ENCODE measurements at regions not wholly inside any gene's neighbourhood (a gene's known extent, or its start where the extent isn't known, plus 50 kb on each side); places are given as distances from the start of the nearest gene placed in this dataset.

DNA sequence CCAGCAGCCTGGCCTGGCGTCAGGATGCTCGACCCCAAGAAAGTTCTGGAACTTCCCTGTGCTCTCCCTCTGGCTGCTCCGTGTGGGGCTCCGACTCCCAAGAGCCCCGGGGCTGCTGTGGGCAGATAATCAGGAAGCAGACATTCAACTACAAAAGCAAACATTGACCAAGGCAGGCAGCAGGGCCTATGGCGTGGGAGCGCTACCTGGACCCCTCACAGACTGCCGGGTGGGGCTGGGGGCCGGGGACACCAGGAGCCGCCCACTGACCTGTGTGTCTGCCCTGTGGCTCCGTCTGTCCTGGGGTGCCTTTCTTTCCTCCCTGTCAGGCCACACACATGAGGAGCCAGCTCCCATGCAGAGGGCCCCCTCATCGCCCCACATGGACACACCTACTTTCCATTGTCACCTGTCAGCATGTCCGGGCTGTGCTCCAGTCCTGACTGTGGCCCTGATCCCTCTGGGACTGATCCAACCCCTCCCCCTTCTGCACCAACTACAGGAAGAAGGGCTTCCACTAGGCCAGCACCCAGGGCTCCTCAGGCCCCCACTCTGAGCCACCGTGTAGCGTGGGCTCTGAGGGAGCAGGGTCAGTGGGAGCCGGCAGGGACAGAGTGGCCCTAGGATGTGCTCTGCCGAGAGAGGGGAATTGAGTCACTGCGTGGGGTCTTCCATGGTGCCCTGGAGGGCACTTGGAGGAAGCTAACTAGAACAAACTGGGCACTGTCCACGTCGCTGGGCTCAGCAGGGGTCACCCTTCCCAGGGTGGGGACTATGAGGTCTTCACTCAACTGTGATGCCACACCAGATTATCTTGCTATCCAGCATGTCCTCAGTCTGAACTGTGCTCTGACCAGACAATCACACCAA is 215.4 kb upstream of the C14orf180 start:
- Histone ChIP-seq H3K27ac (ENCODE audit: insufficient read depth in 1 of 2, low read depth in 1 of 2, low read length in 2 of 2, poor library complexity in 1 of 2, severe bottlenecking in 2 of 2) (no peak overlapping the region), H3K4me3 (ENCODE audit: control insufficient read depth in 1 of 7, extremely low read depth in 1 of 7, insufficient read depth in 4 of 7, low read depth in 2 of 7, low read length in 6 of 7) (no peak overlapping the region), H3K27me3 (replicated peaks in 2 of 5; ENCODE audit: control insufficient read depth in 4 of 5, insufficient read depth in 5 of 5, low read length in 4 of 5) (peaks cover 0 to 4% (median 0%) of the 10 kb centered on the region in 5 experiments), H3K9me3 (ENCODE audit: control extremely low read depth in 1 of 5, control insufficient read depth in 4 of 5, insufficient read depth in 2 of 5, low read depth in 1 of 5, low read length in 4 of 5) (no peaks in the 10 kb centered on the region), H3K4me1 (ENCODE audit: control extremely low read depth in 1 of 4, control insufficient read depth in 4 of 4, insufficient read depth in 4 of 4, low read length in 3 of 4) (no peaks in the 10 kb centered on the region), H3K36me3 (ENCODE audit: control insufficient read depth in 4 of 4, insufficient read depth in 4 of 4, low read length in 3 of 4) (no peaks in the 10 kb centered on the region)
- 90% methylated on average over 20 of the region's 20 CpGs for WGBS (ENCODE audit: insufficient coverage)
- POLR2A ChIA-PET, result no interaction called here
- DNase-seq, result no peak
- CTCF ChIA-PET, result no interaction called here

DNA sequence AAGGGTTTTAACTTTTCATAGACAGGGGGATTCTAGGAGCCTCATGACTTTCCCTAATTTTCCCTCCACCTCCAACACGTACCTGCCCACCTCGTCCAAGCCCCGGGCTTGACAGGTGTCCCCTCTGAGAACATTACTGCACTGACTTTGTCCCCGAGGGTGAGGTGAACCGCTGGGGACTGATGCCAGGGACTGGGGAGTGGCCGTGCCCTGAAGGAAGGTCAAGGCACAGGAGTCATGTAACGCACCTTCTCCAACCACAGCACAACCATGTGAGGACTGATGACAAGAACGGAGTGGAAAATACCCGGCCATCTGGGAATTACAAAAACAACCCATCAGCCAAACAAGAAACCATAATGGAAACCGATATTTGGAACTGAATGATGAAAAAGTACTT is 214.7 kb upstream of the C14orf180 start:
- no peaks in the 10 kb centered on the region for H3K9me3 ChIP-seq (ENCODE audit: control extremely low read depth in 1 of 5, control insufficient read depth in 4 of 5, insufficient read depth in 2 of 5, low read depth in 1 of 5, low read length in 4 of 5)
- ChIA-PET CTCF (no interaction called here), POLR2A (no interaction called here)
- H3K36me3 ChIP-seq (ENCODE audit: control insufficient read depth in 4 of 4, insufficient read depth in 4 of 4, low read length in 3 of 4), result no peaks in the 10 kb centered on the region
- no peak overlapping the region for H3K27ac ChIP-seq (ENCODE audit: insufficient read depth in 1 of 2, low read depth in 1 of 2, low read length in 2 of 2, poor library complexity in 1 of 2, severe bottlenecking in 2 of 2)
- peaks cover 0 to 4% (median 0%) of the 10 kb centered on the region in 5 experiments for H3K27me3 ChIP-seq (replicated peaks in 2 of 5; ENCODE audit: control insufficient read depth in 4 of 5, insufficient read depth in 5 of 5, low read length in 4 of 5)
- no peak for DNase-seq
- H3K4me1 ChIP-seq (ENCODE audit: control extremely low read depth in 1 of 4, control insufficient read depth in 4 of 4, insufficient read depth in 4 of 4, low read length in 3 of 4), result no peaks in the 10 kb centered on the region
- no peak overlapping the region for H3K4me3 ChIP-seq (ENCODE audit: control insufficient read depth in 1 of 7, extremely low read depth in 1 of 7, insufficient read depth in 4 of 7, low read depth in 2 of 7, low read length in 6 of 7)
- 100% methylated on average over 2 of the region's 10 CpGs for WGBS (ENCODE audit: insufficient coverage)

DNA sequence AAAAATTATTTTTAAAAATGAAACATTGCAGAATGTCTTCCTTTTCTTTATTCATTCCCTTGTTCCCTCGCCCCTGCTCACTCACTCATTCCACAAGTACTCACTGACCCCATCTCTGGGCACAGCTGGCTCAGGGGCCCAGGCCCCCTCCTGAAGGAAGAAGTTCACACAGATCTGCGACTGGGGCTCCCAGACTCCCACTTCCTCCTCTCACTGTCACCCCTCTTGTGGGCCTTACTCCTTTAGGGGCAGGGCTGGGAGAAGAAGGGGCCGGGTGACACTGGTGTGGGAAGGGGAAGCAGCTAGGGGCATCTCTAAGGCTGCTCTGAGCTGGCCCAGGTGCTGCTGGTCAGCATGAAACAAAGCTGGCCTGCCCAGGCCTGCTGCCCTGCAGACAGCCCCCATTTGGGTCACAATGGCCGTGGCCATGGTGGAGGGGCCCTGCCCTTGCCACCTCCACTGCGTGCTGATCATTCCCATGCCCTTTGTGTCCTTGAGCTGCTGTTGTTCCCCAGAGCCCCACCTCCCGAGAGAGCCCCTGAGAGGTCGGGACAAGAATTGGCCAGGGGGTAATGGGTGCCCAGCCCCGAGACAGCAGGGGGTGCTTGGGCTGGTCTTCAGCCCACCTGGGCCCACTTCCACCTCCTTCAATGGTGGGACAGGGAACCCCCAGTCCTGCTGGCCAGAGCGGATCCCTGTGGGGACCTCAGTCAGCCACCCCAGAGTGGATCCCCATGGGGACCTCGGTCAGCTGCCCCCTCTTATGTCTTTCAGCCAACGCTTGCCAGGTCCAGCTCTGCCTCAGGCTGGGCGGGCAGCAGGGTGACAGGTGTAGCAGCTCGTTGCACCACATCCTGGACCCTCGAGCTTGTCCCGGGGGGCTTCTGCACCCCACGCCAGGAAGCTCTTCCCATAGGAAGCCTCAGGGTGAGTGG is 212.4 kb upstream of the C14orf180 start:
- WGBS (ENCODE audit: insufficient coverage), result 89% methylated on average over 15 of the region's 16 CpGs
- Histone ChIP-seq H3K9me3 (ENCODE audit: control extremely low read depth in 1 of 5, control insufficient read depth in 4 of 5, insufficient read depth in 2 of 5, low read depth in 1 of 5, low read length in 4 of 5) (no peaks in the 10 kb centered on the region), H3K36me3 (ENCODE audit: control insufficient read depth in 4 of 4, insufficient read depth in 4 of 4, low read length in 3 of 4) (no peaks in the 10 kb centered on the region), H3K27me3 (replicated peaks in 2 of 5; ENCODE audit: control insufficient read depth in 4 of 5, insufficient read depth in 5 of 5, low read length in 4 of 5) (peaks cover 0 to 4% (median 0%) of the 10 kb centered on the region in 5 experiments), H3K27ac (ENCODE audit: insufficient read depth in 1 of 2, low read depth in 1 of 2, low read length in 2 of 2, poor library complexity in 1 of 2, severe bottlenecking in 2 of 2) (no peak overlapping the region), H3K4me1 (ENCODE audit: control extremely low read depth in 1 of 4, control insufficient read depth in 4 of 4, insufficient read depth in 4 of 4, low read length in 3 of 4) (no peaks in the 10 kb centered on the region), H3K4me3 (ENCODE audit: control insufficient read depth in 1 of 7, extremely low read depth in 1 of 7, insufficient read depth in 4 of 7, low read depth in 2 of 7, low read length in 6 of 7) (no peak overlapping the region)
- DNase-seq, result no peak
- ChIA-PET CTCF (no interaction called here), POLR2A (no interaction called here)

DNA sequence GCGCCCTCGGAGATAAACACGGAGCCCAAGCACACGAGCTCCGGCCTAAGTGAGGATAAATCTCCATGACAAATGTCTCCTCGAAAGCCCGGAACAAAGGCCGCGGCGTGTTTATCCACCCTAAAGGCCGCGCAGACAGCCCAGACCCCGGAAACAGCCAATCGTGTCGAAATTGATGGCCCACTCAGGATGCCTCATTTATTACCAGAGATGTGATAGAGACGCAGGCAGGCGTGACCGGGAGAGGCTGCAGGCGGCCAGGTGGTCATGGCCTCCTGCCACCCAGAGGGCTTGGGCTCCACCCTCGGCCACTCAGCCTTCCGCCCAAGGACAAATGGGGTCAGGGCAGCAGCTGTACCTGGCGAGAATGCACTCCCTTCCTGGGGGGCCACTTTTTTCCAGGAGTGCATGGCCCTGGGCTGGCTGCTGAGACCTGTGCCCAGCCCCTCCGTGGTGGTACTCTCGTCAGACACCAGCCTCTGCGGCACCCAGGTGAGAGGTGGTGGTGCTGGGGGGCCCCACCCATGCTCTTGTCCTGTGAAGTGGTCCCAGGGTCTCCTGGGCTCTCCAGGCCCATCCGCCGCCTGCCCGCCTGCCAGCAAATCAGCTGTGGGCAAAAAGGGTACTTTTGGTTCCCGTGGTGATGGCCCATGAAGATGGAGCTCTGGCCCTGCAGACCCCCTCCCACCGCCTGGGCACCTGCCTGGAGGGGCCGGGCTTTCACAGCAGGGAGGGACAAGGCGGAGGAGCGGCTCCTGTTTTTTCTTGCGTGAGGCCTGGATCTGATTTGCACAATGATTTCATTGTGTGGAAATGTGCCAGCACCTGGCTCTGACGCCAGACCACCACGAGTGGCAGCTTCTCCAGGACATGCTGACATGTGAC is 211.5 kb upstream of the C14orf180 start:
- POLR2A ChIA-PET, result no interaction called here
- Histone ChIP-seq H3K4me1 (ENCODE audit: control extremely low read depth in 1 of 4, control insufficient read depth in 4 of 4, insufficient read depth in 4 of 4, low read length in 3 of 4) (peaks cover 0 to 4% (median 0%) of the 10 kb centered on the region in 4 experiments), H3K9me3 (ENCODE audit: control extremely low read depth in 1 of 5, control insufficient read depth in 4 of 5, insufficient read depth in 2 of 5, low read depth in 1 of 5, low read length in 4 of 5) (no peaks in the 10 kb centered on the region), H3K27ac (ENCODE audit: insufficient read depth in 1 of 2, low read depth in 1 of 2, low read length in 2 of 2, poor library complexity in 1 of 2, severe bottlenecking in 2 of 2) (no peak overlapping the region), H3K27me3 (replicated peaks in 2 of 5; ENCODE audit: control insufficient read depth in 4 of 5, insufficient read depth in 5 of 5, low read length in 4 of 5) (peaks cover 0 to 4% (median 0%) of the 10 kb centered on the region in 5 experiments), H3K4me3 (ENCODE audit: control insufficient read depth in 1 of 7, extremely low read depth in 1 of 7, insufficient read depth in 4 of 7, low read depth in 2 of 7, low read length in 6 of 7) (no peak overlapping the region), H3K36me3 (ENCODE audit: control insufficient read depth in 4 of 4, insufficient read depth in 4 of 4, low read length in 3 of 4) (no peaks in the 10 kb centered on the region)
- 87% methylated on average over 27 of the region's 36 CpGs for WGBS (ENCODE audit: insufficient coverage)
- DNase-seq, result no peak
- CTCF ChIA-PET, result no interaction called here

DNA sequence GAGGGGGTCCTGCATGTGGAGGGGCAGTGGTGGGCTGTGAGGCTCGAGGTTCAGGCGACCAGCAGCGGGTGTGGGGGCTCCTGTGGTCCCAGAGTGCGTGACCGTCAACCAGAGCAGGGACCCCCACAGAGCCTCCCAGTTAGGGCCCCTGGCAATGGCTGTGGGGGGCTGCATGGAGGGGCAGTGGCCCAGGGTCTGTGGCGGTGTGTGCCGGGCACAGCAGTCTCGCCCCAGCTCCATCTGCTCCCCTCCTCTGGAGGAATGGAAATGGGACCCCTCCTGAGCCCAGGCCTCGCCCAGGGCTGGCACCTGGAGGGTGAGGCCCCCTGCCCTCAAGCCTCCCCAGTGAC is 210.8 kb upstream of the C14orf180 start:
- ChIA-PET POLR2A (no interaction called here), CTCF (no interaction called here)
- peaks cover 0 to 4% (median 0%) of the 10 kb centered on the region in 5 experiments for H3K27me3 ChIP-seq (replicated peaks in 2 of 5; ENCODE audit: control insufficient read depth in 4 of 5, insufficient read depth in 5 of 5, low read length in 4 of 5)
- H3K27ac ChIP-seq (ENCODE audit: insufficient read depth in 1 of 2, low read depth in 1 of 2, low read length in 2 of 2, poor library complexity in 1 of 2, severe bottlenecking in 2 of 2), result no peak overlapping the region
- no peak for DNase-seq
- no peak overlapping the region for H3K4me3 ChIP-seq (ENCODE audit: control insufficient read depth in 1 of 7, extremely low read depth in 1 of 7, insufficient read depth in 4 of 7, low read depth in 2 of 7, low read length in 6 of 7)
- no peaks in the 10 kb centered on the region for H3K36me3 ChIP-seq (ENCODE audit: control insufficient read depth in 4 of 4, insufficient read depth in 4 of 4, low read length in 3 of 4)
- H3K4me1 ChIP-seq (ENCODE audit: control extremely low read depth in 1 of 4, control insufficient read depth in 4 of 4, insufficient read depth in 4 of 4, low read length in 3 of 4), result peaks cover 0 to 4% (median 0%) of the 10 kb centered on the region in 4 experiments
- 88% methylated on average over 3 of the region's 9 CpGs for WGBS (ENCODE audit: insufficient coverage)
- no peaks in the 10 kb centered on the region for H3K9me3 ChIP-seq (ENCODE audit: control extremely low read depth in 1 of 5, control insufficient read depth in 4 of 5, insufficient read depth in 2 of 5, low read depth in 1 of 5, low read length in 4 of 5)

DNA sequence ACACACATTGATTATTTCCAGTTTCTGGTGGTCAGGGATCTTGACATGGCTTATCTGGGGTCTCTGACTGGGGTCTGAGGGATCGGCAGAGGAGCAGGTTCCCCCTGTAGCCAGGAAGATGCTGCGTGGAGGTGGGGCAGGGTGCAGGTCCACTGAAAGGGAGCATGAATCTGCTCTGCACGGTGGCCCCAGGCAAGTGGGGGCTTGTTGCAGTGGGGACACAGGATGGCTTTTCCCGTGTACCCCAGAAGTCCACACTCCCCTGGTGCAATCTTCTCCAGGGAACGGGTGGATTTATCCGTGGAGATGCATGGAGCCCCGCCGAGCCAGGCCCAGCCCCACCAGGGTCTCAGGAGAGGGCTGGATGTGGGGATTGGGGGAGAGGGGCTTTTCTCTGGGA is 210.4 kb upstream of the C14orf180 start:
- CTCF ChIA-PET, result interaction anchor here (1.8 kb wide), 1 partner anchor 23 kb away, joined by 4 read pairs; no protein-coding TSS in a partner anchor
- Histone ChIP-seq H3K4me3 (ENCODE audit: control insufficient read depth in 1 of 7, extremely low read depth in 1 of 7, insufficient read depth in 4 of 7, low read depth in 2 of 7, low read length in 6 of 7) (no peak overlapping the region), H3K4me1 (ENCODE audit: control extremely low read depth in 1 of 4, control insufficient read depth in 4 of 4, insufficient read depth in 4 of 4, low read length in 3 of 4) (peaks cover 0 to 4% (median 0%) of the 10 kb centered on the region in 4 experiments), H3K9me3 (ENCODE audit: control extremely low read depth in 1 of 5, control insufficient read depth in 4 of 5, insufficient read depth in 2 of 5, low read depth in 1 of 5, low read length in 4 of 5) (no peaks in the 10 kb centered on the region), H3K27ac (ENCODE audit: insufficient read depth in 1 of 2, low read depth in 1 of 2, low read length in 2 of 2, poor library complexity in 1 of 2, severe bottlenecking in 2 of 2) (no peak overlapping the region), H3K27me3 (replicated peaks in 2 of 5; ENCODE audit: control insufficient read depth in 4 of 5, insufficient read depth in 5 of 5, low read length in 4 of 5) (peaks cover 0 to 4% (median 0%) of the 10 kb centered on the region in 5 experiments), H3K36me3 (ENCODE audit: control insufficient read depth in 4 of 4, insufficient read depth in 4 of 4, low read length in 3 of 4) (no peaks in the 10 kb centered on the region)
- WGBS (ENCODE audit: insufficient coverage), result 92% methylated on average over 4 of the region's 8 CpGs
- no peak for DNase-seq
- POLR2A ChIA-PET, result no interaction called here
